ENCODE measurements at regions not wholly inside any gene's neighbourhood (a gene's known extent, or its start where the extent isn't known, plus 50 kb on each side); places are given as distances from the start of the nearest gene placed in this dataset.

DNA sequence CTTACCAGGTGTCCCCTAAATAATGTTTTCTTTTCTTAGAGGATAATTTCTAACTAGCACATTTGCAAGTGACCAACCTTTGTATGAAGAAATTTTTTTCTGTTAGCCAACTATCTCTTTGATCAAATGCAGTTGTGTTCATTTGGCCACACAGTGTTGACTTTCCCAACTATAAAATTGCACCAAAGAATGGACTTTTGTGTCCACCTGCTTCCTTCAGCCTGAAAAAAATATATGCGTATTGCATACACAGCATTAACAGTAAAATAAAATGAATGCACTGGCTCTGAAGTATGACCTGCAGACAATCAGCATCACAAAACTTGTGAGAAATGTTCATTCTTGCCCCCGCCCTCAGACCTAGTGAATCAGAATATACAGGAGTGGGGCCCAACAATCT is 342.0 kb downstream of the SEC23A start:
- DNase-seq: no peak

DNA sequence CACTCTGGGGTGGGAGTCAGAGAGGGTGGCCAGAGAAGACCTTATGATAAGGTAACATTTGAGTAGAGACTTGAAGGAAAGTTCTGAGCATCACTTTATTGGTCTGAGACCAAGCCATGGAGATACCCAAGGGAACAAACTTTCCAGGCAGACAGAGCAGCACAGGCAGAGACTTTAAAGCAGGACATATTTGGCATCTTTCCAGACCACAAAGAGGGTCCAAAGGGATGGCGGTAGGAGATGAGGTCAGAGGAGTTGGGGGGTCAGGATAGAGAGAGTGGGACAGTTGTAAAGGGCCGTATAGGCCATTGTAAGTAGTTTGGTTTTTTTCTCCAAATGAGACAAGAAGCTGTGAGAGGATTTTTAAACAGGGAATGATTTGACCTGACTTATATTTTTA is 344.4 kb downstream of the SEC23A start:
- DNase-seq: no peak

- no peak for DNase-seq
Measured at GRCh38 chr14:38755036-38755435, 348.0 kb downstream of the SEC23A start.

DNA sequence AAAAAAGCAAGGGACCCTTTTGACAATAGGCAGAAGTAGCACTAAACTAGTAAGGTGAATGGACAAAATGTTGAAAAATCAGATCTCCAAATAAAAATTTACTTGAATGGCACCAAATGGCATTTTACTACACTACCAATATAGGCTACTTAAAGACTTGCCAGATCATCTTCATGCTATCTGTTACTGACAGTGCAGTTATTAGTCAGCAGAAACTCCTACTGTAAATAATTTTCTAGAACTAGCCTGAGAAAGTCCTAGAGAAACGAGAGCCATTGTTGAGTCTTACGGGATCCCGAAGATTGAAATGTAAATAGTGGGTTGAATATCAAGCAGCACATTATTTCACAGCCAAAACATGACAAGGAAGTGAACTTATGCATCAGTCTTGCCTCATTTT is 350.3 kb downstream of the SEC23A start:
- no peak for DNase-seq

- no peak for DNase-seq
Measured at GRCh38 chr14:38752341-38752740, 350.7 kb downstream of the SEC23A start.

GRCh38 chr14:38751459-38751858 is 351.6 kb downstream of the SEC23A start:
- no peak for DNase-seq

DNA sequence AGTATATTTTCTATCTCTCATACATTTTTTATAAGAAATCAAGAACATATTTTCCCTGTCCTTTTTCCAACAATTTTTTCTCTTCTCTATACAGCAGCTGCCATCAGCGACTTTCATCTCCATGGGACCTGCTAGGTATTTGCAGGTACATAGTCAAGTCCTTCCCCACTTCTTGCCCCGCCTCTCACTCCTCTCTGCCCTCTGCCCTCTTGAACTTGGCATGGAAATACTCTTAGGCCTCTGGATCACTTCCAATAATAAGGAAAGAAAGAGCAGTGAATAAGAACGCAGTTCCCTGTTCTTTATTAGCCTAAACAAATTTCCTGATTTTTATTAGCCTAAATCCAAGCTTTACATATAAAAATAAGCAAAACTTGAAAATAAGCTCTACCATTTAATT is 353.1 kb downstream of the SEC23A start:
- DNase-seq: no peak

- DNase-seq: no peak
Measured at GRCh38 chr14:38745861-38746260, 357.2 kb downstream of the SEC23A start.

- no peak for DNase-seq
Measured at GRCh38 chr14:38743966-38744584, 359.0 kb downstream of the SEC23A start.

GRCh38 chr14:38737686-38738407 is 365.2 kb downstream of the SEC23A start:
- DNase-seq: no peak

- no peak for DNase-seq
Measured at GRCh38 chr14:38735005-38735404, 368.0 kb downstream of the SEC23A start.

GRCh38 chr14:38731962-38732361 is 371.1 kb downstream of the SEC23A start:
- DNase-seq: peak; percentile 34 to 73

- DNase-seq: no peak
Measured at GRCh38 chr14:38730420-38730819, 372.6 kb downstream of the SEC23A start.

DNA sequence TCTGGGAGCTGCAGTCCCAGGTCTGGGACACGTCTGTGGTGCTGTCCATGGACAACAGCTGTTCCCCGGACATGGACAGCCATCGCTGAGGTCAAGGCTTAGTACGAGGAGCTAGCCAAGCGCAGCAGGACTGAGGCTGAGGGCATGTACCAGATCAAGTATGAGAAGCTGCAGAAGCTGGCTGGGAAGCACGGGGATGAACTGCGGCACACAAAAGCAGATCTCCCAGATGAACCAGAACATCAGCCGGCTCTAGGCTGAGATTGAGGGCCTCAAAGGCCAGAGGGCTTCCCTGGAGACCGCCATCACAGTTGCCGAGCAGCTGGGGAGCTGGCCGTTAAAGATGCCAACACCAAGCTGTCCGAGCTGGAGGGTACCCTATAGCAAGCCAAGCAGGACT is 375.3 kb downstream of the SEC23A start:
- DNase-seq: no peak

GRCh38 chr14:38724621-38725020 is 378.4 kb downstream of the SEC23A start:
- DNase-seq: no peak

DNA sequence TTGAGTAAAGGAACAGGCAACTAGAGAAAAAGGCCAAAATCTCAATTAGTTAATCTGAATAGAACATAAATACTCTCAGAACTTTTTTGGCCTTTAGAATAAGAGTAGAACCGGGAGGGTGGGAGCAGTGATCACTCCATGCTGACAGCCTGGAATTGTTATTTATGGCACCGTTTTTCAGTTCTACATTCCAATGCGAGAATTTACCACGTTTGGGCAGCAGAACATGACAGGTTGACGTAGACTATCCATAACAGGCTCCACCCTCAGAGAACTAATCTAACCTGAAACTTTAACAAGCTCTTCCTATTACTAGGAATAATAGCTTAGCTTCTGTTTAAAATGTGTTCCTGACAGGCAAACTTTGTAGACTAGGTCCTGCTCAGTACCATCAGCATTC is 379.1 kb downstream of the SEC23A start:
- DNase-seq: no peak

DNA sequence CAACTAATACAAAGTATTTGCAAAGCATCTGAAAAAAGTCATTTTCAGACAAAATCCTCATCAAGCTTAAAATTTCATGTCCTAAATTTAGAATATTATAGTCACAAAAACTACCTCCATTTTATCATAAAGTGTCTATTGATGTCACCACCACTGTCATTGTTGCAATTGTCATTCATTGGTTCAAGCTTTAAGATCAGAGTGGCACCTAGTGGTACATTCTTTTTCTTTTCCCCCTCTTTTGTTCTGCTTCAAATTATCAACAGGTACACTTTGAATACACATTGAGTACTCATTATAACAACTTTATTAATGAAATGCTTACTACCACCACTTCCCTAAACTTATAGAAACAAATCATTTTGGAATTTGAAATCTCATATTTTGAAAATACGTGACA is 379.8 kb downstream of the SEC23A start:
- DNase-seq: no peak

DNA sequence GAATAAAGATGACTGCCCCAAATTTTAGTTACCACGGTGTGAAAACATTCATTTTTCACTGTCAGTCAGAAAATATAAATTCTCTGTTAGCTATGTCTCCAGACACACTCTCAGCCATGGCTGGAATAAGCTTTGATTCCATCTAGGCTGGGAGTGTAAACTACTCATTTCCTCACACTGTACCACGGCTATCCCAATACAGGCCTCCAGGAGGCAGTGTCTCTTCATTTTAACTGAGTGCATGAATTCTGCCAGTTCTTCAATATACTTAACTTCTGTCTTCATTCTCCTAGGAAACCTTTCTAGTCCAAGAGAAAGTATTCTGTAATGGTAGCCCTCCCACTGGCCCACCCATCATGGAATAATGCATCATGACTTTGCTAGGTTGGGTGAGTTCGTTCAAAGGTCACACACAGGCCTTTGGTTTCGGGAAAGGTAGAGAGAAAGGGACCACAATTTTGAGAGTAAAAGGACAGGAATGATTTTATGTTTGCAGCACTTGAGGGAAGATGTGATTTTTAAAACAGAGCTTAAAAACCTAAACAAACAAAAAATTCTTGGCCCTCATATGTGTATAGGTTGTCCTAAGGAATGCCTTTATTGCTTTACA is 381.1 kb downstream of the SEC23A start:
- DNase-seq: peak; percentile 55 to 66

- DNase-seq: no peak
Measured at GRCh38 chr14:38718519-38718918, 384.5 kb downstream of the SEC23A start.

GRCh38 chr14:38716926-38717325 is 386.1 kb downstream of the SEC23A start:
- peak; percentile 81 to 93 for DNase-seq

DNA sequence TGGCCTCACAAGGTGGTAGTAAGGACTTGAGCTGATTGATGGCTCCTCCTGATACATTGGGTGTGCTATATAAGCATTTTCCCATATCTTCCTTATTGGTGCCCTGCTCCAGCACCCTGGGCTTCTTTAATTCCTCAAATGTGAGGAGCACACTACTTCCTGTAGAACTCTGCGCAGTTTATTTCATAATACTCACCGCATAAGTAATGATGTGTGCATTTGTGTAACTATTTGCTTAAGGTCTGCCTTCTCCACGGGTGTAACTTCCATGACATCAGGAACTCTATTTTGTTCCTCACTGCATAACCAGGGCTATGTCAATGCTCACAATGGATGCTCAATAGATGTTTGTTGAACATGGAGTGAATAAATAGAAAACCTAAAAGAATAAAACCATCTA is 392.2 kb downstream of the SEC23A start:
- DNase-seq: no peak

DNA sequence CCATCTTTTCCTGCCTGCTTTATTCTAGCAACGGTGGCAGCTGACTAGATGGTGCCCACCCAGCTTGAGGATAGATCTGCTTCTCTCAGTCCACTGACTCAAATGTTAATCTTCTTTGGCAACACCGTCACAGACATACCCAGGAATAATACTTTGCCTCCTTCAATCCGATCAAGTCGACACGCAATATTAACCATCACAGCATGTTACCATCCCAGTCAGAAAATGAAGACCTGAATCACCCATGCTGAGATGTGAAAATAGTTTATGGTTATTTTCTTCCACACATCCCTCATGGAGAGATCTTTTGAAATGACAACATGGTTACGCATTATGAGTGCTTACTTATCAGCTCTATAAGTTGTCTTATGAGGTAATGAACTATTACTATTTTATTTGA is 392.8 kb downstream of the SEC23A start:
- no peak for DNase-seq

DNA sequence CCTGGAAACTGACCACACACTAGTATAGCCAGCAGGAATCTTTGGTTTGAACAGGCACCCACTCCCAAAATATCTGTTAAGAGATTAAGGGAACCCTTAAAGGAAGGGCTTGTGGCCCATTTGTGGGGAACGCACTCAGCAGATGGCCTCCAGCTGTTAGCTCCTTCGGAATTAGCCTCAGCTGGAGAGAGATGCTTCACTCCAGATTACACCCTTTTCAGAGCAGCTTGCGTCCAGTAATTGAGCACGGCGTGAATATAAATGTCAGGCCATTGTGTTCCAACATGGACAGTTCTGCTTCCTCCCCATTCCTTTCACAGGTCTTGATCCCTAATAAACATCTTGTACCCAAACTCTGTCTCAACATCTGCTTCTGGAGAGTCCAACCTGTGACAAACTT is 397.8 kb downstream of the SEC23A start:
- no peak for DNase-seq

DNA sequence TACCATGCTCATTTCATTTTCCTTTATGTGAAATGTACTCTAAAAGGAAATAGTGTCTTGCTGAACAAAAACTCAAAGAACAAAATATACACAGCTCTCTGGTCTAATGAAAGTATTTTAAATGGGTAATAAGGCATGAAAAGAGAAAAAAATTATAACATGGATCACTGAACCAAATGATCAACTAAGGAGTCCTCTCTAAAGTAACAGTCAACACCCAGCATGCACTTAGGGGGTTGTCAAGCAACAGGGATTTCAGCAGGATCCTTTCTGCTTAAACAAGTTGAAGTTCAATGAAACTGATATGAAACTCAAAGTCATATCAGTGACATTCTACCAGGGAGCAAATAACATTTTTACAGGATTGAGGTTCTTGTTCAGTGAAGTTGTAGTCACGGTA is 398.8 kb downstream of the SEC23A start:
- no peak for DNase-seq

DNA sequence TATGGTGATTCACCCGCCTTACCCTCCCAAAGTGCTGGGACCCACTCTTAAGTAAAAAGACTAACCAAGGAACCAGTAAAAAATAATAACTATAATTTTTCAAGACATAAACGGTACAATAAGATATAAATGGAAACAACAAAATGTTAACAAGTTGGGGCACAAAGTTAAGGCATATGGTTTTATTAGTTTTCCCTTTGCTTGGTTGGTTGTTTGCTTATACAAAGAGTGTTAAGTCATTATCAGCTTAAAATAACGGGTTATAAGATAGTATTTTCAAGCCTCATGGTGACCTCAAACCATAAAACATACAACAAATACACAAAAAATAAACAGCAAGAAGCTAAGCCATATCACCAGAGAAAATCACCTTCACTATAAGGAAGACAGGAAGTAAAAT is 406.1 kb downstream of the SEC23A start:
- no peak for DNase-seq
